NCI-H2081 treated with DMSO at 0.1 percent for 48 hours (cell line): ENCODE measurements at regions not wholly inside any gene's neighbourhood (a gene's known extent, or its start where the extent isn't known, plus 50 kb on each side); places are given as distances from the start of the nearest gene placed in this dataset.

Experiments used
- DNase-seq: peaks from one replicate; lab custom pipeline; 2025; lab: John Stamatoyannopoulos, UW

- DNase-seq: no peak
Observed at GRCh38 chr15:94056314-94056713, 175.0 kb upstream of the MCTP2 start.

DNA sequence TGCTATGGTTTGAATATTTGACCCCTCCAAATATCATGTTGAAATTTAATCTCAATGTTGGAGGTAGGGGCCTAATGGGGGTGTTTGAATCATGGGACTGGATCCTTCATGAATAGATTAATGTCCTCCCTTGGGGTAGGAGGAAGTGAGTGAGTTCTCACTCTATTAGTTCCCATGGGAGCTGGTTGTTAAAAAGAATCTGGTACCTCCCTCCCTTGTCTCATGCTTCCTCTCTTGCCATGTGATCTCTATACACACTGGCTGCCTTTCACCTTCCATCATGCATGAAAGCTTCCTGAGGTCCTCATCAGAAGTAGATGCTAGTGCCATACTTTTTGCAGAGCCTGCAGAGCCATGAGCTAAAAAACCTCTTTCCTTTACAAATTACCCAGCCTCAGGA lies 177.7 kb upstream of the MCTP2 start:
- DNase-seq: no peak

GRCh38 chr15:94052711-94053110 lies 178.7 kb upstream of the MCTP2 start:
- no peak for DNase-seq

GRCh38 chr15:94047566-94047965 lies 183.8 kb upstream of the MCTP2 start:
- DNase-seq: no peak

GRCh38 chr15:94042180-94042928 lies 189.0 kb upstream of the MCTP2 start:
- DNase-seq: no peak

DNA sequence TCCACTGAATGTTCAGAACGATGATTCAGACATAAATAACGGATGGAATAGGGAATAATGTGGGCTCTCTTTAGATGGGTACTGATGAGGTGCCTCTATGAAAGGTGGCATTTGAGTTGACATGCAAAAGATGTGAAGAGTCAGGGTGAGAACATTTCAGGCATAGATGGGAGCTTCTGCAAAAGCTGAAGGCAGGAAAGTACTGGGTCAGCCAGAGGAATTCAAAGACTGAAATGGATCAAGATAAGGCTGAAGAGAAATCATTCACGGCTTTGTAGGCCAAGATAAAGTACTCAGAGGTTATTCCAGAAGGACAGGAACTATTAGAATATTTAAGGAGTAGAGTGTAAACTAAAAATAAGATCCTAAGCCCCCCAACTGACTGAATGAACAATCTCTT lies 189.6 kb upstream of the MCTP2 start:
- DNase-seq: no peak

GRCh38 chr15:94040541-94041248 lies 190.7 kb upstream of the MCTP2 start:
- no peak for DNase-seq

GRCh38 chr15:94036156-94036555 lies 195.2 kb upstream of the MCTP2 start:
- DNase-seq: no peak

DNA sequence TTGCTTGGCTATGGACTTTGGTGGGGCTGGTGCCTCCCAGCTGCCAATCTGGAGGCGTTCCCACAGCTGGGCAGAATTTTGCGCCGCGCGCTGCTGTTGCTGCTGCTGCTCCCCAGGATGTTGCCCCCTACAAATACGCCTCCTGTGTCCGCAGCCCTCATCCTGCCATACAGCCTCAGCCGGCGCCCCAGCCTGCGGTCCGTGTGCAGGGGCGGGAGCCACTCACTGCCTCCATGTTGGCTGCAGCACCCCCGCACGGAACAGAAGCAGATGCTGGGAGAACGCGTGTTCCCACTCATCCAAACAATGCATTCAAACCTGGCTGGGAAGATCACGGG lies 197.7 kb upstream of the MCTP2 start:
- no peak for DNase-seq

- no peak for DNase-seq
Observed at GRCh38 chr15:94033014-94033682, 198.2 kb upstream of the MCTP2 start.

GRCh38 chr15:94032571-94032970 lies 198.8 kb upstream of the MCTP2 start:
- DNase-seq: no peak

DNA sequence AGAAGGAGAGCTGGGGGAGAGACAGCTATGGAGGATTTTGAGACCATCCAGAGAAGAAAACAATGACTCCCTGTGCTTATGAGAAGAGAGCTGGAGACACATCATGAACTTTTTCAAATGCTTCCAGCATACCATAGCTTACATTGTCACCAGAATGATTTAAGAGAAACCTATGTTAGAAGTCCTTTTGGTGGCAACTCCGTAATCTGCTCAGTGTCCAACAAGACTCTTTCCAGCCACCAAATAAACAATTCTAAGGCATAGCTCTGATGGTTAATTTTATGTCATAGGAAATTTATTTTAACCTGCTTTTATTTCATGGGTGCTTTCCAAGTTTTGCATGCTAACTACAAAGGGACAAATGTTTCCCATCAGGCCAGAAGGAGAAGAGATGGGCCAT lies 200.3 kb upstream of the MCTP2 start:
- no peak for DNase-seq

- DNase-seq: no peak
Observed at GRCh38 chr15:94029495-94029894, 201.9 kb upstream of the MCTP2 start.

DNA sequence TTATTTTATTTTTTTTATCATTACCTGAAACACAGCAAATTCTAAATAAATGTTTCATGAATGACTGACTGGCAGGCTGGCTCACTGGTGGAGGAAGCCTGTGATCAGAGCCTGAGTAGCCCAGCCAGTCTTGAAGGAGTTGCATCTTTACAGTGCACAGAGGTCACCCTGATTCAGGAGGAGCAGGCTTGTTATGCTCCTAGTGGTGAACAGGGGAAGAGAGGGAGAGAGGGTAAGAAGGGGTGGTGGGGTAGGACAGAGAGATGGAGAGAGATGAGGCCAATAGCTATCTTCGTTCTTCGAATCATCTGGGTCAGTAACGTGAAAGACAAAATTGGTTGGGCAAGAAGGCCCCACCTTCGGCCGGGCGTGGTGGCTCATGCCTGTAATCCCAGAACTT lies 202.6 kb upstream of the MCTP2 start:
- no peak for DNase-seq

- no peak for DNase-seq
Observed at GRCh38 chr15:94028121-94028520, 203.2 kb upstream of the MCTP2 start.

- no peak for DNase-seq
Observed at GRCh38 chr15:94027581-94027980, 203.8 kb upstream of the MCTP2 start.

- DNase-seq: no peak
Observed at GRCh38 chr15:94026458-94027304, 204.7 kb upstream of the MCTP2 start.

- no peak for DNase-seq
Observed at GRCh38 chr15:94023531-94023930, 207.8 kb upstream of the MCTP2 start.

- DNase-seq: no peak
Observed at GRCh38 chr15:94021621-94022320, 209.6 kb upstream of the MCTP2 start.

DNA sequence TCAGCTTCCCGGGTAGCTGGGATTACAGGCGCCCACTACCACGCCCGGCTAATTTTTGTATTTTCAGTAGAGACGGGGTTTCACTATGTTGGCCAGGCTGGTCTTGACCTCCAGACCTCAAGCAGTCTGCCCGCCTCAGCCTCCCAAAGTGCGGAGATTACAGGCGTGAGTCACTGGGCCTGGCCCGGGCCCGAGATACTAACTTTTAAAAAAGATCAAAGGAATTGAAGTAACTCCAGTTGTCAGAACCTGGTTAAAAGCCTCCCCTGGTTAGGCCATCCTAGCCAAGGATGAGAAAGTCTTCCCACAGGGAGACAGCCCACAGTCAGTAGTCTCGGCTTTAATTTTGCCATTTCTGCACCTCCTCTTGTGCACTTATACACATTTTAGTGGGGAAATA lies 212.3 kb upstream of the MCTP2 start:
- no peak for DNase-seq

- DNase-seq: no peak
Observed at GRCh38 chr15:94015324-94015723, 216.0 kb upstream of the MCTP2 start.
